ENCODE measurements at regions not wholly inside any gene's neighbourhood (a gene's known extent, or its start where the extent isn't known, plus 50 kb on each side); places are given as distances from the start of the nearest gene placed in this dataset.

GRCh38 chr2:172373766-172374165, 53.6 kb upstream of the ITGA6 start:
- Histone ChIP-seq H3K36me3 (ENCODE audit: insufficient read depth, low read length) (no peaks in the 10 kb centered on the region), H3K9ac (ENCODE audit: low read depth, low read length) (no peak overlapping the region), H3K27me3 (ENCODE audit: control insufficient read depth, insufficient read depth, low read length) (no peaks in the 10 kb centered on the region), H3K4me1 (ENCODE audit: control insufficient read depth, insufficient read depth, low read length) (no peaks in the 10 kb centered on the region), H3K9me3 (replicated peaks; ENCODE audit: low read length) (no peaks in the 10 kb centered on the region), H3K4me3 (ENCODE audit: low read length) (no peak overlapping the region), H3K4me2 (ENCODE audit: low read length) (no peak overlapping the region)

DNA sequence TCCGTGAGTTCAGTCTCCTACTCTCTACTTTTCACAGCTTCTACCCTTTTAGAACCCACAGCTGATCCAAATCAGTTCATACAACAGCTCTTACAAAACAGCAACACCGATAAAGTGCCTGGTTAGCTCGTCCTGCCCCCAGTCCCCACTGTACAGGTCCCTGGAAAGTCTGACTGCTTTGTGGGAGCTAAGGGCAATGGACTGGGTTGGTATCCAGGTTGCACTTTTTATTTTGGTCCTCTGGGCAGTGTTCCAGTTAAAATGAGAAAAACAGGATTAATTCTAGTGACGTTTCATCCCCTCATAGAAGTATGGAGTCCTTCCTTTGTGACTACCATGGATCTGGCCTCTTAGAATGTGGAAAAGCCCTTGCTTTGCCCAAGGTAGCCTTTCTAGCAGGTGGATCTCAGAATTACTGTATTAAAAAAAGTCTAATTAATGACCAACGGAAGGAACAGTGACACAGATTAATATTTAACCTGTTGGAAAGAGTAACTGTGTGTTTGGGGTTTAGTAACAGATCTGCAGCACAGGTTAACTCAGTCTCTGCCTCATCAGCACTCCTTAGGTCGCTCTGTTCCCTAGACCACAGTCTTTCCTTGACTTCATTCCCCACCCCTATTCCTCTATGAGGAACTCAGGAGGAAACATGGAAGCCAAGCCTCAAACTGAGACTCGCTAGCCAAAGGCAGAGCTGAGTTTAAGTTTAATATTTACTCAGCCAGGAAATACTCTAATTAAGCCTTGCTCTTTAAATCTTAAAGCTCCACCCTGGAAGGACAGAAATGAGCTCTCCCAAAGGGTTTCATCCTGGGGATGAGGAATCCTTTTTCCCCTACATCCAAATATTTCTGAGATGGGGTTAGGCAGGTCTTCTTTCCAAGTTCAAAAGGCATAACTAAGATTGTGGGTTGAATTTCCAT, 52.8 kb upstream of the ITGA6 start:
- H3K4me2 ChIP-seq (ENCODE audit: low read length), result no peak overlapping the region

DNA sequence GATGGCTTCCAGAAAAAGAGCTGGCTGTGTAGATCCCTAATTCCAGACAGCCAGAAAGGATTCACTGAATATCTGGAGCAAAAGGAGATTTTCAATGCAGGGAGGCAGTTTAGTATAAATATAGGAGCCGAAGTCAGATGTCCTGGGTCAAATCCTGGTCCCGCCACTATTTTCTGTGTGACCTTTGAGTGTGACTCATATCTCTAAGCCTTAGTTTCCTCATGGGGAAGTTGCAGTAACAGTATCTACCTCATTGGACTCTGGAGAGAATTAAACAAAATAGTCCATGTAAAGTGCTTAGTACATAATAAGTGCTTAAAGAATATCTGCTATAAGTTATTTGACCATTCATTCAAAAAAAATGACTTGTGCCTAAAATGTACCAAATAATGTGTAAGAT, 52.1 kb upstream of the ITGA6 start:
- no peaks in the 10 kb centered on the region for H3K4me1 ChIP-seq (ENCODE audit: control insufficient read depth, insufficient read depth, low read length)
- no peak overlapping the region for H3K4me3 ChIP-seq (ENCODE audit: low read length)
- H3K27me3 ChIP-seq (ENCODE audit: control insufficient read depth, insufficient read depth, low read length), result no peaks in the 10 kb centered on the region
- no peak overlapping the region for H3K9ac ChIP-seq (ENCODE audit: low read depth, low read length)
- no peak overlapping the region for H3K4me2 ChIP-seq (ENCODE audit: low read length)
- no peaks in the 10 kb centered on the region for H3K9me3 ChIP-seq (replicated peaks; ENCODE audit: low read length)
- no peaks in the 10 kb centered on the region for H3K36me3 ChIP-seq (ENCODE audit: insufficient read depth, low read length)

More for the DNA sequence above, 52.8 kb upstream of the ITGA6 start:
- Histone ChIP-seq H3K9ac (ENCODE audit: low read depth, low read length) (no peak overlapping the region), H3K36me3 (ENCODE audit: insufficient read depth, low read length) (no peaks in the 10 kb centered on the region), H3K4me1 (ENCODE audit: control insufficient read depth, insufficient read depth, low read length) (no peaks in the 10 kb centered on the region), H3K4me3 (ENCODE audit: low read length) (no peak overlapping the region), H3K27me3 (ENCODE audit: control insufficient read depth, insufficient read depth, low read length) (no peaks in the 10 kb centered on the region), H3K9me3 (replicated peaks; ENCODE audit: low read length) (no peaks in the 10 kb centered on the region)

DNA sequence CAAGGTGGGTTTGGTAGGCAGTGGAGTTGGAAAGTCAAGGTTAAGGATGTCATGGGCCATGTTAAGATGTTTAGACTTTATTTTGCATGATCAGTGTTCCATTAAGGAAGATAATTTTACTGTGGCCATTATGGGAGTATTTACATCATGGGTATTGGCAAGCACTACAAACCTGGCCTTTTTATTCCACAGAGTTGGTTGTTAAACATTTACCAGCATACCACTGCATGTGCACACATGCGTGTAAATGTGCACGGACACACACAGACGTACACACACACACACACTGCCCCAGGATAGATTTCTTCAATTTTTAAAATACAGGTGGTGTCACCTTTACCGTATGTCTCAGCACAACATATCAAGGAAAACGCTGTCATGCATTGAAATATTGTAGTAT, 51.4 kb upstream of the ITGA6 start:
- no peak overlapping the region for H3K9ac ChIP-seq (ENCODE audit: low read depth, low read length)
- no peak overlapping the region for H3K4me3 ChIP-seq (ENCODE audit: low read length)
- H3K4me1 ChIP-seq (ENCODE audit: control insufficient read depth, insufficient read depth, low read length), result no peaks in the 10 kb centered on the region
- no peaks in the 10 kb centered on the region for H3K27me3 ChIP-seq (ENCODE audit: control insufficient read depth, insufficient read depth, low read length)
- no peaks in the 10 kb centered on the region for H3K9me3 ChIP-seq (replicated peaks; ENCODE audit: low read length)
- H3K4me2 ChIP-seq (ENCODE audit: low read length), result no peak overlapping the region
- no peaks in the 10 kb centered on the region for H3K36me3 ChIP-seq (ENCODE audit: insufficient read depth, low read length)

- H3K9me3 ChIP-seq (replicated peaks; ENCODE audit: low read length), result no peaks in the 10 kb centered on the region
- no peak overlapping the region for H3K4me2 ChIP-seq (ENCODE audit: low read length)
- no peaks in the 10 kb centered on the region for H3K4me1 ChIP-seq (ENCODE audit: control insufficient read depth, insufficient read depth, low read length)
- H3K36me3 ChIP-seq (ENCODE audit: insufficient read depth, low read length), result no peaks in the 10 kb centered on the region
- H3K9ac ChIP-seq (ENCODE audit: low read depth, low read length), result no peak overlapping the region
- no peak overlapping the region for H3K4me3 ChIP-seq (ENCODE audit: low read length)
- no peaks in the 10 kb centered on the region for H3K27me3 ChIP-seq (ENCODE audit: control insufficient read depth, insufficient read depth, low read length)
These were observed 50.8 kb upstream of the ITGA6 start for GRCh38 chr2:172376505-172377125.

DNA sequence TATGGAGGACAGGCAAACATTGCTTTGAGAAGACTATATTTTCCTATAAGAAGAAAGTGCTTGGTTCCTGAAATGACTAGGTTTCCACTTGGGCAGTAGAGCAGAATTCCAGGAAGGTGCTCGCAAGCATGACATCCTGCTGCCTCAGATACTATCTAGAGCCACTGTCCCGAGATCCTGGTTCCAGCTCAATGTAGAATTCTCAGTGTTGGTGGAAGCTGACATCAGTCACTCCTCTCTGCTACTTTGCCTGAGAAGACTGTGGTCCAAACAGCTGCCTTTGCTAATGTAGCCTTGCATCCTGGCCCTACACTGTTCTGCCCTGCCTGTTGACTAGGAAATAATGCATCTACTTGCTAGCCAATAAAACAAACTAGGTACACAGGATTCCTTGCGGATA, 50.0 kb upstream of the ITGA6 start:
- Histone ChIP-seq H3K4me2 (ENCODE audit: low read length) (no peak overlapping the region), H3K4me1 (ENCODE audit: control insufficient read depth, insufficient read depth, low read length) (no peaks in the 10 kb centered on the region), H3K4me3 (ENCODE audit: low read length) (no peak overlapping the region), H3K9me3 (replicated peaks; ENCODE audit: low read length) (no peaks in the 10 kb centered on the region), H3K36me3 (ENCODE audit: insufficient read depth, low read length) (no peaks in the 10 kb centered on the region), H3K9ac (ENCODE audit: low read depth, low read length) (no peak overlapping the region), H3K27me3 (ENCODE audit: control insufficient read depth, insufficient read depth, low read length) (no peaks in the 10 kb centered on the region)

Measured in skeletal muscle satellite cell (primary cell).